ES-I3 (cell line): ENCODE measurements at regions not wholly inside any gene's neighbourhood (a gene's known extent, or its start where the extent isn't known, plus 50 kb on each side); places are given as distances from the start of the nearest gene placed in this dataset.

Experiments used
- H3K36me3 ChIP-seq: 2 replicates; pipeline ENCODE4 v1.6.1; 2013; ENCODE audit warnings: mild to moderate bottlenecking, low read length, control low read depth, moderate library complexity; ENCODE audit not compliant: insufficient read depth
- H3K4me1 ChIP-seq: 2 replicates; pipeline ENCODE4 v1.6.1; 2013; ENCODE audit warnings: mild to moderate bottlenecking, control low read depth, low read length; ENCODE audit not compliant: insufficient read depth
- H3K9ac ChIP-seq: 2 replicates; pipeline ENCODE4 v1.6.1; 2013; ENCODE audit warnings: low read depth, mild to moderate bottlenecking, low read length, moderate library complexity
- H3K9me3 ChIP-seq: 2 replicates; pipeline ENCODE4 v1.6.1; 2013; ENCODE audit warnings: mild to moderate bottlenecking, low read length, moderate library complexity; ENCODE audit not compliant: control insufficient read depth, insufficient read depth

GRCh38 chr6:69623357-69623756, 173.5 kb downstream of the LMBRD1 start:
- Histone ChIP-seq H3K36me3 (no peaks in the 10 kb centered on the region), H3K4me1 (peaks cover 2% of the 10 kb centered on the region; the same call in 1 of the 2 replicates), H3K9me3 (no peaks in the 10 kb centered on the region), H3K9ac (no peak overlapping the region)

- Histone ChIP-seq H3K9me3 (no peaks in the 10 kb centered on the region), H3K4me1 (peaks cover 2% of the 10 kb centered on the region; the same call in 1 of the 2 replicates), H3K36me3 (no peaks in the 10 kb centered on the region), H3K9ac (no peak overlapping the region)
These were observed 173.9 kb downstream of the LMBRD1 start for GRCh38 chr6:69622924-69623323.

GRCh38 chr6:69622230-69622629, 174.6 kb downstream of the LMBRD1 start:
- Histone ChIP-seq H3K9ac (no peak overlapping the region), H3K36me3 (no peaks in the 10 kb centered on the region)

GRCh38 chr6:69617163-69617562, 179.6 kb downstream of the LMBRD1 start:
- Histone ChIP-seq H3K9me3 (no peaks in the 10 kb centered on the region), H3K36me3 (no peaks in the 10 kb centered on the region)

More at GRCh38 chr6:69622230-69622629, 174.6 kb downstream of the LMBRD1 start:
- H3K4me1 ChIP-seq = peaks cover 2% of the 10 kb centered on the region; the same call in 1 of the 2 replicates
- no peaks in the 10 kb centered on the region for H3K9me3 ChIP-seq

GRCh38 chr6:69609836-69610472, 186.9 kb downstream of the LMBRD1 start:
- H3K9ac ChIP-seq = no peak overlapping the region
- H3K4me1 ChIP-seq = no peaks in the 10 kb centered on the region
- no peaks in the 10 kb centered on the region for H3K9me3 ChIP-seq
- H3K36me3 ChIP-seq = no peaks in the 10 kb centered on the region

More at GRCh38 chr6:69617163-69617562, 179.6 kb downstream of the LMBRD1 start:
- Histone ChIP-seq H3K4me1 (peaks cover 2% of the 10 kb centered on the region; the same call in 1 of the 2 replicates), H3K9ac (no peak overlapping the region)

GRCh38 chr6:69601132-69601531, 195.7 kb downstream of the LMBRD1 start:
- no peak overlapping the region for H3K9ac ChIP-seq
- no peaks in the 10 kb centered on the region for H3K9me3 ChIP-seq
- no peaks in the 10 kb centered on the region for H3K36me3 ChIP-seq
- no peaks in the 10 kb centered on the region for H3K4me1 ChIP-seq

- Histone ChIP-seq H3K4me1 (no peaks in the 10 kb centered on the region), H3K9ac (no peak overlapping the region), H3K9me3 (no peaks in the 10 kb centered on the region), H3K36me3 (no peaks in the 10 kb centered on the region)
These were observed 202.4 kb downstream of the LMBRD1 start for GRCh38 chr6:69594405-69594804.

- Histone ChIP-seq H3K9ac (no peak overlapping the region), H3K9me3 (no peaks in the 10 kb centered on the region), H3K4me1 (no peaks in the 10 kb centered on the region), H3K36me3 (no peaks in the 10 kb centered on the region)
These were observed 203.1 kb downstream of the LMBRD1 start for GRCh38 chr6:69593706-69594105.

- Histone ChIP-seq H3K9me3 (no peaks in the 10 kb centered on the region), H3K4me1 (no peaks in the 10 kb centered on the region), H3K9ac (no peak overlapping the region), H3K36me3 (no peaks in the 10 kb centered on the region)
These were observed 207.2 kb downstream of the LMBRD1 start for GRCh38 chr6:69589626-69590025.

- Histone ChIP-seq H3K9ac (no peak overlapping the region), H3K9me3 (no peaks in the 10 kb centered on the region), H3K36me3 (no peaks in the 10 kb centered on the region), H3K4me1 (no peaks in the 10 kb centered on the region)
These were observed 211.7 kb downstream of the LMBRD1 start for GRCh38 chr6:69584913-69585729.

- H3K36me3 ChIP-seq = no peaks in the 10 kb centered on the region
- no peaks in the 10 kb centered on the region for H3K9me3 ChIP-seq
- no peak overlapping the region for H3K9ac ChIP-seq
- no peaks in the 10 kb centered on the region for H3K4me1 ChIP-seq
These were observed 212.3 kb downstream of the LMBRD1 start for GRCh38 chr6:69584536-69584912.

GRCh38 chr6:69581581-69581980, 215.2 kb downstream of the LMBRD1 start:
- Histone ChIP-seq H3K9ac (no peak overlapping the region), H3K36me3 (no peaks in the 10 kb centered on the region), H3K9me3 (no peaks in the 10 kb centered on the region), H3K4me1 (no peaks in the 10 kb centered on the region)

- Histone ChIP-seq H3K36me3 (no peaks in the 10 kb centered on the region), H3K9me3 (no peaks in the 10 kb centered on the region), H3K4me1 (no peaks in the 10 kb centered on the region), H3K9ac (no peak overlapping the region)
These were observed 216.1 kb downstream of the LMBRD1 start for GRCh38 chr6:69580706-69581105.

GRCh38 chr6:69578361-69578890, 218.4 kb downstream of the LMBRD1 start:
- Histone ChIP-seq H3K4me1 (no peaks in the 10 kb centered on the region), H3K9ac (no peak overlapping the region), H3K9me3 (no peaks in the 10 kb centered on the region)

GRCh38 chr6:69571234-69571633, 225.6 kb downstream of the LMBRD1 start:
- no peaks in the 10 kb centered on the region for H3K36me3 ChIP-seq
- no peak overlapping the region for H3K9ac ChIP-seq
- H3K4me1 ChIP-seq = no peaks in the 10 kb centered on the region
- H3K9me3 ChIP-seq = no peaks in the 10 kb centered on the region

More at GRCh38 chr6:69578361-69578890, 218.4 kb downstream of the LMBRD1 start:
- no peaks in the 10 kb centered on the region for H3K36me3 ChIP-seq
